HepG2 (cell line): ENCODE measurements at regions not wholly inside any gene's neighbourhood (a gene's known extent, or its start where the extent isn't known, plus 50 kb on each side); places are given as distances from the start of the nearest gene placed in this dataset.
A peak's percentile ranks its signal among the peaks of the same experiment; 100 is the strongest.

ENCODE experiments used
- ATAD3A ChIP-seq: sonication (generic); formaldehyde crosslinking; IDR thresholded peaks from 2 replicates; pipeline ENCODE4 v1.4.0; 2020; ENCODE audit warnings: missing genetic modification reagents
- ATF1 ChIP-seq: IDR thresholded peaks from 2 replicates; pipeline ENCODE4 v1.6.1; 2016; ENCODE audit warnings: mild to moderate bottlenecking, control low read depth
- HDAC1 ChIP-seq: sonication (generic); formaldehyde crosslinking; IDR thresholded peaks from 2 replicates; pipeline ENCODE4 v1.5.1; 2020; ENCODE audit warnings: mild to moderate bottlenecking, missing genetic modification reagents
- HMG20A ChIP-seq: IDR thresholded peaks from 2 replicates; pipeline ENCODE4 v1.6.1; 2016; ENCODE audit warnings: borderline replicate concordance
- HMG20B ChIP-seq: conservative IDR thresholded peaks from 2 replicates; pipeline ENCODE4 v1.6.1; 2016; ENCODE audit warnings: missing genetic modification reagents, missing compliant biosample characterization
- IRX3 ChIP-seq: sonication (generic); formaldehyde crosslinking; IDR thresholded peaks from 2 replicates; pipeline ENCODE4 v1.8.1; 2023; ENCODE audit warnings: mild to moderate bottlenecking, low read depth, missing genetic modification reagents, borderline replicate concordance
- KDM4B ChIP-seq: sonication (generic); formaldehyde crosslinking; IDR thresholded peaks from 2 replicates; pipeline ENCODE4 v1.4.0; 2020; ENCODE audit warnings: missing genetic modification reagents
- KMT2A ChIP-seq: sonication (generic); formaldehyde crosslinking; IDR thresholded peaks from 2 replicates; pipeline ENCODE4 v1.4.0; 2020; ENCODE audit warnings: missing genetic modification reagents
- POGZ ChIP-seq: sonication (generic); formaldehyde crosslinking; IDR thresholded peaks from 2 replicates; pipeline ENCODE4 v1.4.0; 2020; ENCODE audit warnings: mild to moderate bottlenecking, missing genetic modification reagents
- POLR2G ChIP-seq: fragments of 200-400 bp; formaldehyde crosslinking; IDR thresholded peaks from 2 replicates; pipeline ENCODE4 v1.6.1; 2018; ENCODE audit warnings: mild to moderate bottlenecking, low read depth, low read length, moderate library complexity
- RBM39 ChIP-seq: fragments of 200-400 bp; formaldehyde crosslinking; IDR thresholded peaks from one replicate; pipeline ENCODE4 v1.6.1; 2018; ENCODE audit warnings: antibody characterized with exemption, mild to moderate bottlenecking, low read depth, low read length; ENCODE audit not compliant: poor library complexity, severe bottlenecking
- SKI ChIP-seq: fragments of 450-650 bp; IDR thresholded peaks from one replicate; pipeline ENCODE4 v1.6.1; 2018; ENCODE audit warnings: mild to moderate bottlenecking; ENCODE audit not compliant: partially characterized antibody
- XBP1 ChIP-seq: sonication (generic); formaldehyde crosslinking; IDR thresholded peaks from 2 replicates; pipeline ENCODE4 v1.5.0; 2020; ENCODE audit warnings: missing genetic modification reagents
- ZNF10 ChIP-seq: sonication (generic); formaldehyde crosslinking; IDR thresholded peaks from 2 replicates; pipeline ENCODE4 v1.4.0; 2020; ENCODE audit warnings: mild to moderate bottlenecking, low read depth, missing genetic modification reagents, borderline replicate concordance
- ZNF160 ChIP-seq: sonication (generic); formaldehyde crosslinking; IDR thresholded peaks from 2 replicates; pipeline ENCODE4 v1.8.0; 2022; ENCODE audit warnings: mild to moderate bottlenecking, inconsistent platforms, missing genetic modification reagents
- ZNF263 ChIP-seq: sonication (generic); formaldehyde crosslinking; IDR thresholded peaks from 2 replicates; pipeline ENCODE4 v1.4.0; 2020; ENCODE audit warnings: missing genetic modification reagents
- ZNF343 ChIP-seq: sonication (generic); formaldehyde crosslinking; IDR thresholded peaks from 2 replicates; pipeline ENCODE4 v1.4.0; 2020; ENCODE audit warnings: mild to moderate bottlenecking, missing genetic modification reagents
- ZNF563 ChIP-seq: sonication (generic); formaldehyde crosslinking; IDR thresholded peaks from 2 replicates; pipeline ENCODE4 v1.8.0; 2022; ENCODE audit warnings: mild to moderate bottlenecking, moderate library complexity, missing genetic modification reagents
- ZNF713 ChIP-seq: sonication (generic); formaldehyde crosslinking; IDR thresholded peaks from 2 replicates; pipeline ENCODE4 v1.4.0; 2020; ENCODE audit warnings: mild to moderate bottlenecking, missing genetic modification reagents
- ZNF776 ChIP-seq: sonication (generic); formaldehyde crosslinking; IDR thresholded peaks from 2 replicates; pipeline ENCODE4 v1.4.0; 2020; ENCODE audit warnings: mild to moderate bottlenecking, missing genetic modification reagents
- TF ChIP-seq, protein P1 (sequence below): sonication (generic); formaldehyde crosslinking; IDR thresholded peaks from 2 replicates; pipeline ENCODE4 v1.8.0; 2022; ENCODE audit warnings: mild to moderate bottlenecking, missing genetic modification reagents, borderline replicate concordance
- TF ChIP-seq, protein P2 (sequence below): sonication (generic); formaldehyde crosslinking; IDR thresholded peaks from 2 replicates; pipeline ENCODE4 v1.4.0; 2020; ENCODE audit warnings: low read depth, mild to moderate bottlenecking, missing genetic modification reagents
- TF ChIP-seq, protein P3 (sequence below): sonication (generic); formaldehyde crosslinking; IDR thresholded peaks from 2 replicates; pipeline ENCODE4 v1.8.1; 2022; ENCODE audit warnings: low read depth, mild to moderate bottlenecking, missing genetic modification reagents
- TF ChIP-seq, protein P4 (sequence below): sonication (generic); formaldehyde crosslinking; IDR thresholded peaks from 2 replicates; pipeline ENCODE4 v1.5.0; 2020; ENCODE audit warnings: mild to moderate bottlenecking, missing genetic modification reagents

DNA sequence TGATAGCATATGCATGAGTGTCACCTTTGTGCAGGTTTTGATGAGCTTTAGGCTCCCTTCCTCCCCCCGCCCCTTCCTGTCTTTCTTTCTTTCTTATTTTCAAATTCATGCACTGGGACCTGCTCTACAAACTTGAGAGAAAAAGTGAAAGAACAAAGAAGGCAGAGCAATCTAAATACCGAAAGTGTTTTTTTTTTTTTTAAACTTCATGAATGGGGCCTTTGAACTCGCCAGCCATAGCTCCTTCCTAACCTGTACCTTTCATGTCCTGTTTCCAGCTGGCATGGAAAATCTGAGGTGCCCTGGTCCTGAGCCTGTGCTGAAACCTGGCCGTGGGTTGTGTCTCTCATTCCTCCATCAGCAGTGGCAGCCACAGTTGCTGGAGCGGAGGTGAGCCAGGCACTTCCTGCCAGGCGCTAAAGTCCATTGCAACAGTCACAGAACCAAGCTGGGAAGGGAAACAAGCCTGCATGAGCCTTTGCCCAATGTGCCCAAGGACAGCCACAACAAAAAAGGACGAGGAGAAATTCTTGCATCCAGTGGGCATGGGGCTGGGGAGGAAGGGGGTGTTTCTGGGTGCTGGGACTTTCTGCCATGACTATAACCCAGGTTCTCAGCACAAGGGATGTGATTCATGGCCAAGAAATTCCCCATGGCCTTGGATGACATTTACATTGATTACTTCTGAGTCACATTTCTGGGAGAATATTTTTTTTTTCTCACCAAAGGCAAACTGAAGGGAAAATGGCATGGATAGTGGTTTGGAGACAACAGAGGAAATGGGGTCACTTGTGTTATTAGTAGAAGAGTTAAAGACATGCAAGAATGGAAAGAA lies 102.7 kb downstream of the TMEM30B start (continued):
- TF ChIP-seq, protein P1, sequence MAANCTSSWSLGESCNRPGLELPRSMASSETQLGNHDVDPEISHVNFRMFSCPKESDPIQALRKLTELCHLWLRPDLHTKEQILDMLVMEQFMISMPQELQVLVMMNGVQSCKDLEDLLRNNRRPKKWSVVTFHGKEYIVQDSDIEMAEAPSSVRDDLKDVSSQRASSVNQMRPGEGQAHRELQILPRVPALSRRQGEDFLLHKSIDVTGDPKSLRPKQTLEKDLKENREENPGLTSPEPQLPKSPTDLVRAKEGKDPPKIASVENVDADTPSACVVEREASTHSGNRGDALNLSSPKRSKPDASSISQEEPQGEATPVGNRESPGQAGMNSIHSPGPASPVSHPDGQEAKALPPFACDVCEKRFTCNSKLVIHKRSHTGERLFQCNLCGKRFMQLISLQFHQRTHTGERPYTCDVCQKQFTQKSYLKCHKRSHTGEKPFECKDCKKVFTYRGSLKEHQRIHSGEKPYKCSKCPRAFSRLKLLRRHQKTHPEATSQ = no peak
- TF ChIP-seq HMG20B (CRISPR knock-in tag) = no peak
- TF ChIP-seq ATAD3A (CRISPR knock-in tag) = no peak
- TF ChIP-seq ZNF263 (CRISPR knock-in tag) = no peak
- TF ChIP-seq ZNF563 = peak; percentile 78
- TF ChIP-seq, protein P2, sequence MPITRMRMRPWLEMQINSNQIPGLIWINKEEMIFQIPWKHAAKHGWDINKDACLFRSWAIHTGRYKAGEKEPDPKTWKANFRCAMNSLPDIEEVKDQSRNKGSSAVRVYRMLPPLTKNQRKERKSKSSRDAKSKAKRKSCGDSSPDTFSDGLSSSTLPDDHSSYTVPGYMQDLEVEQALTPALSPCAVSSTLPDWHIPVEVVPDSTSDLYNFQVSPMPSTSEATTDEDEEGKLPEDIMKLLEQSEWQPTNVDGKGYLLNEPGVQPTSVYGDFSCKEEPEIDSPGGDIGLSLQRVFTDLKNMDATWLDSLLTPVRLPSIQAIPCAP (CRISPR knock-in tag) = no peak
- TF ChIP-seq ZNF343 (CRISPR knock-in tag) = no peak
- no peak for TF ChIP-seq ZNF160 (CRISPR knock-in tag)
- TF ChIP-seq, protein P3, sequence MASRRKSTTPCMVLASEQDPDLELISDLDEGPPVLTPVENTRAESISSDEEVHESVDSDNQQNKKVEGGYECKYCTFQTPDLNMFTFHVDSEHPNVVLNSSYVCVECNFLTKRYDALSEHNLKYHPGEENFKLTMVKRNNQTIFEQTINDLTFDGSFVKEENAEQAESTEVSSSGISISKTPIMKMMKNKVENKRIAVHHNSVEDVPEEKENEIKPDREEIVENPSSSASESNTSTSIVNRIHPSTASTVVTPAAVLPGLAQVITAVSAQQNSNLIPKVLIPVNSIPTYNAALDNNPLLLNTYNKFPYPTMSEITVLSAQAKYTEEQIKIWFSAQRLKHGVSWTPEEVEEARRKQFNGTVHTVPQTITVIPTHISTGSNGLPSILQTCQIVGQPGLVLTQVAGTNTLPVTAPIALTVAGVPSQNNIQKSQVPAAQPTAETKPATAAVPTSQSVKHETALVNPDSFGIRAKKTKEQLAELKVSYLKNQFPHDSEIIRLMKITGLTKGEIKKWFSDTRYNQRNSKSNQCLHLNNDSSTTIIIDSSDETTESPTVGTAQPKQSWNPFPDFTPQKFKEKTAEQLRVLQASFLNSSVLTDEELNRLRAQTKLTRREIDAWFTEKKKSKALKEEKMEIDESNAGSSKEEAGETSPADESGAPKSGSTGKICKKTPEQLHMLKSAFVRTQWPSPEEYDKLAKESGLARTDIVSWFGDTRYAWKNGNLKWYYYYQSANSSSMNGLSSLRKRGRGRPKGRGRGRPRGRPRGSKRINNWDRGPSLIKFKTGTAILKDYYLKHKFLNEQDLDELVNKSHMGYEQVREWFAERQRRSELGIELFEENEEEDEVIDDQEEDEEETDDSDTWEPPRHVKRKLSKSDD (CRISPR knock-in tag) = no peak
- TF ChIP-seq KMT2A (CRISPR knock-in tag) = no peak
- no peak for TF ChIP-seq ZNF10 (CRISPR knock-in tag)
- TF ChIP-seq ZNF713 (CRISPR knock-in tag) = no peak
- TF ChIP-seq HMG20A (CRISPR knock-in tag) = peak; percentile 5; the same call in 1 of the 2 replicates
- TF ChIP-seq, protein P4, sequence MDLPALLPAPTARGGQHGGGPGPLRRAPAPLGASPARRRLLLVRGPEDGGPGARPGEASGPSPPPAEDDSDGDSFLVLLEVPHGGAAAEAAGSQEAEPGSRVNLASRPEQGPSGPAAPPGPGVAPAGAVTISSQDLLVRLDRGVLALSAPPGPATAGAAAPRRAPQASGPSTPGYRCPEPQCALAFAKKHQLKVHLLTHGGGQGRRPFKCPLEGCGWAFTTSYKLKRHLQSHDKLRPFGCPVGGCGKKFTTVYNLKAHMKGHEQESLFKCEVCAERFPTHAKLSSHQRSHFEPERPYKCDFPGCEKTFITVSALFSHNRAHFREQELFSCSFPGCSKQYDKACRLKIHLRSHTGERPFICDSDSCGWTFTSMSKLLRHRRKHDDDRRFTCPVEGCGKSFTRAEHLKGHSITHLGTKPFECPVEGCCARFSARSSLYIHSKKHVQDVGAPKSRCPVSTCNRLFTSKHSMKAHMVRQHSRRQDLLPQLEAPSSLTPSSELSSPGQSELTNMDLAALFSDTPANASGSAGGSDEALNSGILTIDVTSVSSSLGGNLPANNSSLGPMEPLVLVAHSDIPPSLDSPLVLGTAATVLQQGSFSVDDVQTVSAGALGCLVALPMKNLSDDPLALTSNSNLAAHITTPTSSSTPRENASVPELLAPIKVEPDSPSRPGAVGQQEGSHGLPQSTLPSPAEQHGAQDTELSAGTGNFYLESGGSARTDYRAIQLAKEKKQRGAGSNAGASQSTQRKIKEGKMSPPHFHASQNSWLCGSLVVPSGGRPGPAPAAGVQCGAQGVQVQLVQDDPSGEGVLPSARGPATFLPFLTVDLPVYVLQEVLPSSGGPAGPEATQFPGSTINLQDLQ (CRISPR knock-in tag) = no peak
- TF ChIP-seq POGZ (CRISPR knock-in tag) = peak; percentile 63
- no peak for TF ChIP-seq RBM39
- no peak for TF ChIP-seq ATF1 (CRISPR knock-in tag)
- TF ChIP-seq POLR2G = peak; percentile 65
- no peak for TF ChIP-seq KDM4B (CRISPR knock-in tag)
- TF ChIP-seq XBP1 = no peak
- TF ChIP-seq HDAC1 = peak; percentile 34; the same call in 1 of the 2 replicates
- TF ChIP-seq ZNF776 (CRISPR knock-in tag) = no peak
- TF ChIP-seq IRX3 (CRISPR knock-in tag) = no peak
- no peak for TF ChIP-seq SKI
